Stimulated activated naive B cell treated with anti-CD40 and anti-IgM and Interleukin-4, amounts not matched to agents 10 μg/mL and 1 μg/mL and 100 μg/mL, for 72 hours (primary cell): ENCODE measurements at regions not wholly inside any gene's neighbourhood (a gene's known extent, or its start where the extent isn't known, plus 50 kb on each side); places are given as distances from the start of the nearest gene placed in this dataset.
A peak's percentile ranks its signal among the peaks of the same experiment; 100 is the strongest.
"Not testable (repeated sequence)": the region's sequence is repeated elsewhere in the genome, so short reads cannot be mapped to it uniquely, and the experiment has no call there.

ENCODE experiments used
- ATAC-seq, 2 donors: fragments of 150-1000 bp; cut with Tn5 transposase; replicated peaks; 2 replicates each; pipeline ENCODE4 v1.10.0; 2021; ENCODE audit warnings: moderate library complexity in 1 of 2
- DNase-seq: peaks from one replicate; pipeline ENCODE4 v3.0.0; 2021
- H3K27ac Mint-ChIP-seq: one replicate; pipeline ENCODE4 v1.8.0; 2022; ENCODE audit warnings: mild to moderate bottlenecking, mixed read lengths
- H3K27me3 Mint-ChIP-seq, 2 donors: one replicate each; pipeline ENCODE4 v1.8.0; 2022; ENCODE audit warnings: mixed read lengths in 2 of 2
- H3K36me3 Mint-ChIP-seq, 2 donors: one replicate each; pipeline ENCODE4 v1.8.0; 2022; ENCODE audit warnings: mixed read lengths in 2 of 2, mild to moderate bottlenecking in 1 of 2
- H3K4me1 Mint-ChIP-seq, 2 donors: one replicate each; pipeline ENCODE4 v1.8.0; 2022; ENCODE audit warnings: mixed read lengths in 2 of 2, mild to moderate bottlenecking in 1 of 2
- H3K4me3 Mint-ChIP-seq, 2 donors: one replicate each; pipeline ENCODE4 v1.8.0; 2022; ENCODE audit warnings: mild to moderate bottlenecking in 2 of 2, mixed read lengths in 2 of 2, moderate library complexity in 1 of 2
- H3K9me3 Mint-ChIP-seq, 2 donors: one replicate each; pipeline ENCODE4 v1.8.0; 2022; ENCODE audit warnings: mixed read lengths in 2 of 2, mild to moderate bottlenecking in 1 of 2

GRCh38 chr19:28388988-28389387, 824.0 kb downstream of the UQCRFS1 start:
- no peak overlapping the region for H3K4me3 Mint-ChIP-seq
- H3K4me1 Mint-ChIP-seq = peaks cover 3 to 8% of the 10 kb centered on the region in 2 donors
- peaks cover 0 to 11% of the 10 kb centered on the region in 2 donors for H3K9me3 Mint-ChIP-seq
- H3K36me3 Mint-ChIP-seq = no peaks in the 10 kb centered on the region
- DNase-seq (no peak), ATAC-seq (no peak)
- H3K27ac Mint-ChIP-seq = no peak overlapping the region
- no peaks in the 10 kb centered on the region for H3K27me3 Mint-ChIP-seq

GRCh38 chr19:28387507-28387906, 825.4 kb downstream of the UQCRFS1 start:
- H3K27ac Mint-ChIP-seq = no peak overlapping the region
- H3K4me3 Mint-ChIP-seq = no peak overlapping the region
- no peaks in the 10 kb centered on the region for H3K4me1 Mint-ChIP-seq
- H3K9me3 Mint-ChIP-seq = peaks cover 0 to 11% of the 10 kb centered on the region in 2 donors
- no peaks in the 10 kb centered on the region for H3K27me3 Mint-ChIP-seq
- DNase-seq (no peak), ATAC-seq (no peak)
- H3K36me3 Mint-ChIP-seq = no peaks in the 10 kb centered on the region

GRCh38 chr19:28386470-28386869, 826.5 kb downstream of the UQCRFS1 start:
- no peak for DNase-seq
- H3K4me3 Mint-ChIP-seq = no peak overlapping the region
- no peaks in the 10 kb centered on the region for H3K27me3 Mint-ChIP-seq
- peaks cover 0 to 11% of the 10 kb centered on the region in 2 donors for H3K9me3 Mint-ChIP-seq
- no peaks in the 10 kb centered on the region for H3K4me1 Mint-ChIP-seq
- H3K36me3 Mint-ChIP-seq = no peaks in the 10 kb centered on the region
- H3K27ac Mint-ChIP-seq = no peak overlapping the region
- peak in 1 of 2 donors; percentile 29 for ATAC-seq

GRCh38 chr19:28386066-28386465, 826.9 kb downstream of the UQCRFS1 start:
- Mint-ChIP-seq H3K4me3 (no peak overlapping the region), H3K27ac (no peak overlapping the region), H3K27me3 (no peaks in the 10 kb centered on the region), H3K36me3 (no peaks in the 10 kb centered on the region), H3K4me1 (no peaks in the 10 kb centered on the region), H3K9me3 (peaks cover 0 to 11% of the 10 kb centered on the region in 2 donors)
- DNase-seq = no peak
- ATAC-seq = no peak

GRCh38 chr19:28377077-28377476, 835.9 kb downstream of the UQCRFS1 start:
- H3K36me3 Mint-ChIP-seq = no peaks in the 10 kb centered on the region
- no peak for ATAC-seq
- H3K9me3 Mint-ChIP-seq = peaks cover 0 to 1% of the 10 kb centered on the region in 2 donors
- no peak overlapping the region for H3K4me3 Mint-ChIP-seq
- no peak for DNase-seq
- H3K27ac Mint-ChIP-seq = no peak overlapping the region
- no peaks in the 10 kb centered on the region for H3K27me3 Mint-ChIP-seq
- peaks cover 0 to 1% of the 10 kb centered on the region in 2 donors for H3K4me1 Mint-ChIP-seq

GRCh38 chr19:28374971-28375370, 838.0 kb downstream of the UQCRFS1 start:
- ATAC-seq (no peak), DNase-seq (no peak)
- Mint-ChIP-seq H3K4me3 (no peak overlapping the region), H3K36me3 (no peaks in the 10 kb centered on the region), H3K27ac (no peak overlapping the region), H3K27me3 (no peaks in the 10 kb centered on the region), H3K9me3 (peaks cover 1 to 3% of the 10 kb centered on the region in 2 donors), H3K4me1 (peaks cover 0 to 1% of the 10 kb centered on the region in 2 donors)

- Mint-ChIP-seq H3K27me3 (no peaks in the 10 kb centered on the region), H3K4me1 (peaks cover 0 to 1% of the 10 kb centered on the region in 2 donors), H3K9me3 (peaks cover 1 to 3% of the 10 kb centered on the region in 2 donors), H3K4me3 (no peak overlapping the region), H3K36me3 (no peaks in the 10 kb centered on the region), H3K27ac (no peak overlapping the region)
- ATAC-seq = no peak
- DNase-seq = no peak
Observed at GRCh38 chr19:28372576-28373247, 840.2 kb downstream of the UQCRFS1 start.

GRCh38 chr19:28367146-28367545, 845.8 kb downstream of the UQCRFS1 start:
- no peak overlapping the region for H3K27ac Mint-ChIP-seq
- H3K4me1 Mint-ChIP-seq = no peaks in the 10 kb centered on the region
- H3K27me3 Mint-ChIP-seq = no peaks in the 10 kb centered on the region
- H3K9me3 Mint-ChIP-seq = peaks cover 2 to 7% of the 10 kb centered on the region in 2 donors
- DNase-seq (no peak), ATAC-seq (no peak)
- H3K4me3 Mint-ChIP-seq = no peak overlapping the region
- no peaks in the 10 kb centered on the region for H3K36me3 Mint-ChIP-seq

- Mint-ChIP-seq H3K4me1 (no peaks in the 10 kb centered on the region), H3K27ac (no peak overlapping the region), H3K27me3 (no peaks in the 10 kb centered on the region), H3K9me3 (peaks cover 2 to 4% of the 10 kb centered on the region in 2 donors), H3K4me3 (no peak overlapping the region), H3K36me3 (no peaks in the 10 kb centered on the region)
- no peak for ATAC-seq
- no peak for DNase-seq
Observed at GRCh38 chr19:28363254-28363653, 849.7 kb downstream of the UQCRFS1 start.

- H3K27me3 Mint-ChIP-seq = no peaks in the 10 kb centered on the region
- ATAC-seq = no peak
Observed at GRCh38 chr19:28359431-28360414, 853.2 kb downstream of the UQCRFS1 start.

GRCh38 chr19:28358633-28359032, 854.3 kb downstream of the UQCRFS1 start:
- peaks cover 4 to 11% of the 10 kb centered on the region in 2 donors for H3K9me3 Mint-ChIP-seq
- DNase-seq (no peak), ATAC-seq (no peak)

More at GRCh38 chr19:28359431-28360414, 853.2 kb downstream of the UQCRFS1 start:
- DNase-seq = no peak
- H3K27ac Mint-ChIP-seq = no peak overlapping the region
- peaks cover 3 to 10% of the 10 kb centered on the region in 2 donors for H3K9me3 Mint-ChIP-seq
- no peaks in the 10 kb centered on the region for H3K36me3 Mint-ChIP-seq
- no peak overlapping the region for H3K4me3 Mint-ChIP-seq
- peaks cover 0 to 1% of the 10 kb centered on the region in 2 donors for H3K4me1 Mint-ChIP-seq

GRCh38 chr19:28351761-28352160, 861.2 kb downstream of the UQCRFS1 start:
- H3K9me3 Mint-ChIP-seq = peaks cover 10 to 25% of the 10 kb centered on the region in 2 donors
- DNase-seq (no peak), ATAC-seq (no peak)
- no peaks in the 10 kb centered on the region for H3K4me1 Mint-ChIP-seq
- H3K27ac Mint-ChIP-seq = no peak overlapping the region
- H3K36me3 Mint-ChIP-seq = no peaks in the 10 kb centered on the region
- H3K27me3 Mint-ChIP-seq = no peaks in the 10 kb centered on the region
- no peak overlapping the region for H3K4me3 Mint-ChIP-seq

More at GRCh38 chr19:28358633-28359032, 854.3 kb downstream of the UQCRFS1 start:
- Mint-ChIP-seq H3K36me3 (no peaks in the 10 kb centered on the region), H3K4me1 (peaks cover 0 to 1% of the 10 kb centered on the region in 2 donors), H3K27me3 (no peaks in the 10 kb centered on the region), H3K27ac (no peak overlapping the region), H3K4me3 (no peak overlapping the region)

- peaks cover 10 to 25% of the 10 kb centered on the region in 2 donors for H3K9me3 Mint-ChIP-seq
- not testable (repeated sequence) for H3K4me1 Mint-ChIP-seq, H3K36me3 Mint-ChIP-seq, H3K27me3 Mint-ChIP-seq, DNase-seq, ATAC-seq, H3K4me3 Mint-ChIP-seq, H3K27ac Mint-ChIP-seq
Observed at GRCh38 chr19:28351321-28351720, 861.6 kb downstream of the UQCRFS1 start.

- DNase-seq (no peak), ATAC-seq (no peak)
- Mint-ChIP-seq H3K27ac (peak overlapping the region; percentile 7), H3K9me3 (peaks cover 10 to 25% of the 10 kb centered on the region in 2 donors), H3K4me1 (no peaks in the 10 kb centered on the region), H3K27me3 (no peaks in the 10 kb centered on the region), H3K36me3 (no peaks in the 10 kb centered on the region), H3K4me3 (no peak overlapping the region)
Observed at GRCh38 chr19:28350673-28351072, 862.3 kb downstream of the UQCRFS1 start.
